GM23338 (cell line): ENCODE measurements at regions not wholly inside any gene's neighbourhood (a gene's known extent, or its start where the extent isn't known, plus 50 kb on each side); places are given as distances from the start of the nearest gene placed in this dataset.

Experiments
- ATAC-seq: fragments of 200-7000 bp; cut with Tn5 transposase; 3 replicates; pipeline ENCODE4 v1.9.1; 2020
- DNase-seq: peaks from one replicate; pipeline ENCODE4 v3.0.0-alpha.2; 2015; ENCODE audit warnings: low spot score
- H2AFZ ChIP-seq: fragments of 200-600 bp; sonication (generic); 2 replicates; pipeline ENCODE4 v1.8.0; 2016; ENCODE audit warnings: antibody characterized with exemption, mild to moderate bottlenecking, moderate library complexity
- H3F3A ChIP-seq: fragments of 200-600 bp; sonication (generic); replicated peaks from 2 replicates; pipeline ENCODE4 v1.8.0; 2017; ENCODE audit warnings: antibody characterized with exemption, mixed run types, low read depth
- H3K27ac ChIP-seq: fragments of 200-600 bp; sonication (generic); 2 replicates; pipeline ENCODE4 v1.6.1; 2016; ENCODE audit warnings: low read depth
- H3K27me3 ChIP-seq: fragments of 200-600 bp; sonication (generic); 2 replicates; pipeline ENCODE4 v1.8.0; 2016; ENCODE audit warnings: mild to moderate bottlenecking, mixed run types, moderate library complexity; ENCODE audit not compliant: insufficient read depth
- H3K36me3 ChIP-seq: fragments of 200-600 bp; sonication (generic); 2 replicates; pipeline ENCODE4 v1.8.0; 2016; ENCODE audit warnings: mild to moderate bottlenecking; ENCODE audit not compliant: insufficient read depth
- H3K4me1 ChIP-seq: fragments of 200-600 bp; sonication (generic); 2 replicates; pipeline ENCODE4 v1.8.0; 2016; ENCODE audit warnings: mild to moderate bottlenecking, moderate library complexity; ENCODE audit not compliant: insufficient read depth
- H3K4me2 ChIP-seq: fragments of 200-600 bp; sonication (generic); 2 replicates; pipeline ENCODE4 v1.7.1; 2017; ENCODE audit warnings: mixed run types
- H3K4me3 ChIP-seq: fragments of 200-600 bp; sonication (generic); 2 replicates; pipeline ENCODE4 v1.6.1; 2016; ENCODE audit warnings: mixed run types
- H3K79me2 ChIP-seq: fragments of 200-600 bp; sonication (generic); replicated peaks from 2 replicates; pipeline ENCODE4 v1.8.0; 2017; ENCODE audit warnings: mild to moderate bottlenecking; ENCODE audit not compliant: insufficient read depth
- H3K9me2 ChIP-seq: fragments of 200-600 bp; sonication (generic); 2 replicates; pipeline ENCODE4 v1.8.0; 2017; ENCODE audit not compliant: insufficient read depth
- H4K20me1 ChIP-seq: fragments of 200-600 bp; sonication (generic); replicated peaks from 2 replicates; pipeline ENCODE4 v1.8.0; 2017; ENCODE audit warnings: mild to moderate bottlenecking; ENCODE audit not compliant: insufficient read depth
- H3K27ac Mint-ChIP-seq: 2 replicates; pipeline ENCODE4 v1.8.0; 2020; ENCODE audit warnings: inconsistent platforms, mild to moderate bottlenecking, moderate library complexity, mixed read lengths
- H3K27me3 Mint-ChIP-seq: 3 replicates; pipeline ENCODE4 v1.8.0; 2022; ENCODE audit warnings: low read depth, mild to moderate bottlenecking, moderate library complexity, mixed read lengths, inconsistent platforms; ENCODE audit not compliant: insufficient read depth, poor library complexity
- H3K36me3 Mint-ChIP-seq: 3 replicates; pipeline ENCODE4 v1.8.0; 2021; ENCODE audit warnings: low read depth, mild to moderate bottlenecking, inconsistent platforms, moderate library complexity, mixed read lengths
- H3K4me1 Mint-ChIP-seq: 3 replicates; pipeline ENCODE4 v1.8.0; 2020; ENCODE audit warnings: mild to moderate bottlenecking, inconsistent platforms, mixed read lengths
- H3K4me3 Mint-ChIP-seq: 3 replicates; pipeline ENCODE4 v1.8.0; 2021; ENCODE audit warnings: moderate library complexity, mild to moderate bottlenecking, inconsistent platforms, mixed read lengths
- H3K9me3 Mint-ChIP-seq: 3 replicates; pipeline ENCODE4 v1.8.0; 2020; ENCODE audit warnings: moderate library complexity, mild to moderate bottlenecking, inconsistent platforms, mixed read lengths
- CREB1 ChIP-seq: fragments of 250-450 bp; sonication (Bioruptor Pico); IDR thresholded peaks from 2 replicates; pipeline ENCODE4 v1.5.0; 2020; ENCODE audit warnings: low read depth, mild to moderate bottlenecking, moderate library complexity
- CTCF ChIP-seq, 2 experiments: fragments of 200-600 bp in 1 of 2; sonication (generic) in 1 of 2; conservative IDR thresholded peaks; 2 replicates each; pipeline versions ENCODE4 v1.5.1 to v1.6.1; 2016 to 2017; ENCODE audit warnings: antibody characterized with exemption in 2 of 2, low read depth in 2 of 2, mild to moderate bottlenecking in 2 of 2, moderate library complexity in 1 of 2
- ETS1 ChIP-seq: IDR thresholded peaks from 2 replicates; pipeline ENCODE4 v1.6.1; 2016; ENCODE audit warnings: antibody characterized with exemption
- EZH2 ChIP-seq: fragments of 200-600 bp; sonication (generic); IDR thresholded peaks from one replicate; pipeline ENCODE4 v1.8.0; 2017; ENCODE audit warnings: antibody characterized with exemption, mild to moderate bottlenecking, low read depth; ENCODE audit not compliant: unreplicated experiment
- EZH2phosphoT487 ChIP-seq: fragments of 200-600 bp; sonication (generic); IDR thresholded peaks from one replicate; pipeline ENCODE4 v1.8.1; 2018; ENCODE audit warnings: antibody characterized with exemption; ENCODE audit not compliant: unreplicated experiment
- JUNB ChIP-seq: IDR thresholded peaks from one replicate; pipeline ENCODE4 v1.6.1; 2016; ENCODE audit warnings: antibody characterized with exemption; ENCODE audit not compliant: unreplicated experiment
- NANOG ChIP-seq: IDR thresholded peaks from 2 replicates; pipeline ENCODE4 v1.6.1; 2016; ENCODE audit warnings: antibody characterized with exemption, borderline replicate concordance
- POLR2AphosphoS5 ChIP-seq: IDR thresholded peaks from 2 replicates; pipeline ENCODE4 v1.6.1; 2016; ENCODE audit warnings: antibody characterized with exemption, low read depth
- REST ChIP-seq: IDR thresholded peaks from one replicate; pipeline ENCODE4 v1.6.1; 2018; ENCODE audit warnings: antibody characterized with exemption; ENCODE audit not compliant: unreplicated experiment
- STAT1 ChIP-seq: IDR thresholded peaks from one replicate; pipeline ENCODE4 v1.6.1; 2016; ENCODE audit warnings: antibody characterized with exemption; ENCODE audit not compliant: unreplicated experiment
- ZNF114 ChIP-seq: fragments of 250-450 bp; sonication (Bioruptor Pico); IDR thresholded peaks from 2 replicates; pipeline ENCODE4 v1.5.0; 2020; ENCODE audit warnings: mild to moderate bottlenecking, moderate library complexity
- ZNF331 ChIP-seq: fragments of 250-450 bp; sonication (Bioruptor Pico); IDR thresholded peaks from 2 replicates; pipeline ENCODE4 v1.5.0; 2020; ENCODE audit warnings: low read depth, mild to moderate bottlenecking, moderate library complexity
- ZNF462 ChIP-seq: fragments of 250-450 bp; sonication (Bioruptor Pico); IDR thresholded peaks from 2 replicates; pipeline ENCODE4 v1.5.0; 2020; ENCODE audit warnings: mild to moderate bottlenecking, moderate library complexity

GRCh38 chr2:220956429-220956828 lies 615.7 kb downstream of the EPHA4 start:
- Histone ChIP-seq H3K79me2 (no peaks in the 10 kb centered on the region), H3K9me2 (no peaks in the 10 kb centered on the region; the same call in 1 of the 2 replicates), H3K4me3 (no peak overlapping the region), H3K27ac (no peak overlapping the region), H3F3A (no peaks in the 10 kb centered on the region), H3K27me3 (no peaks in the 10 kb centered on the region), H4K20me1 (no peaks in the 10 kb centered on the region), H3K36me3 (no peaks in the 10 kb centered on the region), H3K4me1 (no peaks in the 10 kb centered on the region), H3K4me2 (no peak overlapping the region), H2AFZ (0 out of 2 replicates have a peak overlapping the region, but pooled peaks have one; percentile 56)
- no peak for DNase-seq
- Mint-ChIP-seq H3K4me1 (no peaks in the 10 kb centered on the region), H3K27ac (no peak overlapping the region), H3K4me3 (no peak overlapping the region), H3K9me3 (peaks cover 3% of the 10 kb centered on the region), H3K36me3 (peaks cover 6% of the 10 kb centered on the region; the same call in 2 of the 3 replicates), H3K27me3 (no peaks in the 10 kb centered on the region)
- TF ChIP-seq EZH2, result no peak
- TF ChIP-seq REST, result no peak
- no peak for TF ChIP-seq ZNF462 (CRISPR knock-in tag)
- TF ChIP-seq CTCF (conservative IDR thresholded peaks at IDR 0.05; ENCODE audit: low read depth in 2 of 2), result no peak
- no peak for TF ChIP-seq ETS1
- no peak for TF ChIP-seq ZNF114
- TF ChIP-seq ZNF331 (CRISPR knock-in tag), result no peak
- no peak for TF ChIP-seq STAT1
- no peak for TF ChIP-seq EZH2phosphoT487
- TF ChIP-seq CREB1 (CRISPR knock-in tag), result no peak
- no peak for TF ChIP-seq JUNB
- TF ChIP-seq NANOG, result no peak
- no peak for TF ChIP-seq POLR2AphosphoS5
- ATAC-seq, result no peak
